ENCODE measurements at regions not wholly inside any gene's neighbourhood (a gene's known extent, or its start where the extent isn't known, plus 50 kb on each side); places are given as distances from the start of the nearest gene placed in this dataset.
A peak's percentile ranks its signal among the peaks of the same experiment; 100 is the strongest.

GRCh38 chr17:72529386-72529785, 408.6 kb downstream of the SOX9 start:
- Histone ChIP-seq H3K27me3 (ENCODE audit: control insufficient read depth in 2 of 2, insufficient read depth in 2 of 2, low read length in 2 of 2) (no peaks in the 10 kb centered on the region), H3K36me3 (ENCODE audit: control insufficient read depth in 2 of 2, insufficient read depth in 2 of 2, low read length in 2 of 2) (no peaks in the 10 kb centered on the region), H3K9ac (ENCODE audit: low read depth in 1 of 2, low read length in 2 of 2) (no peak overlapping the region), H3K27ac (ENCODE audit: low read depth in 2 of 2, low read length in 2 of 2) (no peak overlapping the region), H3K4me1 (ENCODE audit: control insufficient read depth in 2 of 2, insufficient read depth in 2 of 2, low read length in 2 of 2) (peaks cover 22 to 33% of the 10 kb centered on the region in 2 donors), H3K4me3 (ENCODE audit: low read length in 2 of 2) (no peak overlapping the region), H3K9me3 (ENCODE audit: control insufficient read depth in 2 of 2, low read length in 2 of 2) (no peaks in the 10 kb centered on the region)

DNA sequence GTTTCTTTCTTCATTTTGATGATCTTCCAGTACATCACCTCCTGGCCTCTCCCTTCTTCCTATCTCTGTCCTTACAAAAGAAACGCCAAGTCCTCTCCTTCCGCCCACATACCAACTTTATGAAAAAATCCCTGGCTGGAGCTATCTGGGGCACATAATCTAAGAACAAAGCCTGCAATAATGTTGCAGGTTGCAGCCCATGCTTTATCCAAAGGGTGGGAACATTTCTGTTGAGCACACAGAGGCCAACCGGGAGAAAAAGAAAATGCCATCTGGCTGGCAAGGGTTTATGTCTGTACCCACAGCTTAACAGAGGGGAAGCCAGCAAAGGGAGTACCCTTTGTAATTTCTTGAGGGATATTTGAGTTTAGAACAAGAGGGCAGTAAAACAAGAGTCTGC, 409.6 kb downstream of the SOX9 start:
- no peaks in the 10 kb centered on the region for H3K36me3 ChIP-seq (ENCODE audit: control insufficient read depth in 2 of 2, insufficient read depth in 2 of 2, low read length in 2 of 2)
- peaks cover 19 to 26% of the 10 kb centered on the region in 2 donors for H3K4me1 ChIP-seq (ENCODE audit: control insufficient read depth in 2 of 2, insufficient read depth in 2 of 2, low read length in 2 of 2)
- no peaks in the 10 kb centered on the region for H3K9me3 ChIP-seq (ENCODE audit: control insufficient read depth in 2 of 2, low read length in 2 of 2)
- H3K9ac ChIP-seq (ENCODE audit: low read depth in 1 of 2, low read length in 2 of 2) = no peak overlapping the region
- H3K4me3 ChIP-seq (ENCODE audit: low read length in 2 of 2) = no peak overlapping the region
- peak overlapping the region in 1 of 2 donors; percentile 15 for H3K27ac ChIP-seq (ENCODE audit: low read depth in 2 of 2, low read length in 2 of 2)
- no peaks in the 10 kb centered on the region for H3K27me3 ChIP-seq (ENCODE audit: control insufficient read depth in 2 of 2, insufficient read depth in 2 of 2, low read length in 2 of 2)

DNA sequence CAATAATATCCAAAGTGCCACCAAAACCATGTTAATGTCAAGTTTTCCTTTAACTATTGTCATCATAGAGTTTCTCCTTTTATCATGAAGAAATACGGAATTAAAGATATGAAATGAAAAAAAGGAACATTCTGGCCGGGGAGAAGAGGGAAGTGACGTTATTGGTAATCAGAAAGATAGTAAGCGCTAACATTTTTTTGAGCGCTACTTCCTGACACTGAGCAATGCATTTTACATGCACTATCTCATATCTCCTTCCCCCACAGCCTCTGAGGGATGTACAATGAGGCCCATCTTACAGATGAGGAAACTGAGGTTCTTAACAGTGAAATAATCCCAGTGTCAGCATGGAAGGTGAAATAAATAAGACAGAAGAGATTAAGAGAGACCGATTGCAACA, 410.9 kb downstream of the SOX9 start:
- Histone ChIP-seq H3K4me1 (ENCODE audit: control insufficient read depth in 2 of 2, insufficient read depth in 2 of 2, low read length in 2 of 2) (peaks cover 15 to 18% of the 10 kb centered on the region in 2 donors), H3K9ac (ENCODE audit: low read depth in 1 of 2, low read length in 2 of 2) (no peak overlapping the region), H3K27me3 (ENCODE audit: control insufficient read depth in 2 of 2, insufficient read depth in 2 of 2, low read length in 2 of 2) (no peaks in the 10 kb centered on the region), H3K27ac (ENCODE audit: low read depth in 2 of 2, low read length in 2 of 2) (no peak overlapping the region), H3K4me3 (ENCODE audit: low read length in 2 of 2) (no peak overlapping the region), H3K36me3 (ENCODE audit: control insufficient read depth in 2 of 2, insufficient read depth in 2 of 2, low read length in 2 of 2) (no peaks in the 10 kb centered on the region), H3K9me3 (ENCODE audit: control insufficient read depth in 2 of 2, low read length in 2 of 2) (no peaks in the 10 kb centered on the region)

- no peaks in the 10 kb centered on the region for H3K36me3 ChIP-seq (ENCODE audit: control insufficient read depth in 2 of 2, insufficient read depth in 2 of 2, low read length in 2 of 2)
- H3K4me3 ChIP-seq (ENCODE audit: low read length in 2 of 2) = no peak overlapping the region
- H3K27me3 ChIP-seq (ENCODE audit: control insufficient read depth in 2 of 2, insufficient read depth in 2 of 2, low read length in 2 of 2) = no peaks in the 10 kb centered on the region
- H3K9me3 ChIP-seq (ENCODE audit: control insufficient read depth in 2 of 2, low read length in 2 of 2) = no peaks in the 10 kb centered on the region
- no peak overlapping the region for H3K9ac ChIP-seq (ENCODE audit: low read depth in 1 of 2, low read length in 2 of 2)
- H3K27ac ChIP-seq (ENCODE audit: low read depth in 2 of 2, low read length in 2 of 2) = no peak overlapping the region
- H3K4me1 ChIP-seq (ENCODE audit: control insufficient read depth in 2 of 2, insufficient read depth in 2 of 2, low read length in 2 of 2) = peaks cover 13 to 16% of the 10 kb centered on the region in 2 donors
Observed at GRCh38 chr17:72534265-72534664, 413.4 kb downstream of the SOX9 start.

- H3K4me3 ChIP-seq (ENCODE audit: low read length in 2 of 2) = no peak overlapping the region
- peaks cover 15 to 17% of the 10 kb centered on the region in 2 donors for H3K4me1 ChIP-seq (ENCODE audit: control insufficient read depth in 2 of 2, insufficient read depth in 2 of 2, low read length in 2 of 2)
- no peaks in the 10 kb centered on the region for H3K27me3 ChIP-seq (ENCODE audit: control insufficient read depth in 2 of 2, insufficient read depth in 2 of 2, low read length in 2 of 2)
Observed at GRCh38 chr17:72534776-72535175, 414.0 kb downstream of the SOX9 start.

GRCh38 chr17:72535346-72535745, 414.5 kb downstream of the SOX9 start:
- Histone ChIP-seq H3K4me1 (ENCODE audit: control insufficient read depth in 2 of 2, insufficient read depth in 2 of 2, low read length in 2 of 2) (peaks cover 20% of the 10 kb centered on the region in 2 donors), H3K9me3 (ENCODE audit: control insufficient read depth in 2 of 2, low read length in 2 of 2) (no peaks in the 10 kb centered on the region)

More at GRCh38 chr17:72534776-72535175, 414.0 kb downstream of the SOX9 start:
- H3K27ac ChIP-seq (ENCODE audit: low read depth in 2 of 2, low read length in 2 of 2) = no peak overlapping the region
- H3K9ac ChIP-seq (ENCODE audit: low read depth in 1 of 2, low read length in 2 of 2) = no peak overlapping the region
- no peaks in the 10 kb centered on the region for H3K36me3 ChIP-seq (ENCODE audit: control insufficient read depth in 2 of 2, insufficient read depth in 2 of 2, low read length in 2 of 2)
- H3K9me3 ChIP-seq (ENCODE audit: control insufficient read depth in 2 of 2, low read length in 2 of 2) = no peaks in the 10 kb centered on the region

GRCh38 chr17:72535779-72536178, 415.0 kb downstream of the SOX9 start:
- Histone ChIP-seq H3K9me3 (ENCODE audit: control insufficient read depth in 2 of 2, low read length in 2 of 2) (no peaks in the 10 kb centered on the region), H3K4me1 (ENCODE audit: control insufficient read depth in 2 of 2, insufficient read depth in 2 of 2, low read length in 2 of 2) (peaks cover 17 to 21% of the 10 kb centered on the region in 2 donors), H3K4me3 (ENCODE audit: low read length in 2 of 2) (no peak overlapping the region), H3K27me3 (ENCODE audit: control insufficient read depth in 2 of 2, insufficient read depth in 2 of 2, low read length in 2 of 2) (no peaks in the 10 kb centered on the region), H3K27ac (ENCODE audit: low read depth in 2 of 2, low read length in 2 of 2) (no peak overlapping the region), H3K9ac (ENCODE audit: low read depth in 1 of 2, low read length in 2 of 2) (no peak overlapping the region), H3K36me3 (ENCODE audit: control insufficient read depth in 2 of 2, insufficient read depth in 2 of 2, low read length in 2 of 2) (no peaks in the 10 kb centered on the region)

More at GRCh38 chr17:72535346-72535745, 414.5 kb downstream of the SOX9 start:
- Histone ChIP-seq H3K27me3 (ENCODE audit: control insufficient read depth in 2 of 2, insufficient read depth in 2 of 2, low read length in 2 of 2) (no peaks in the 10 kb centered on the region), H3K9ac (ENCODE audit: low read depth in 1 of 2, low read length in 2 of 2) (no peak overlapping the region), H3K27ac (ENCODE audit: low read depth in 2 of 2, low read length in 2 of 2) (no peak overlapping the region), H3K4me3 (ENCODE audit: low read length in 2 of 2) (no peak overlapping the region), H3K36me3 (ENCODE audit: control insufficient read depth in 2 of 2, insufficient read depth in 2 of 2, low read length in 2 of 2) (no peaks in the 10 kb centered on the region)

- no peak overlapping the region for H3K27ac ChIP-seq (ENCODE audit: low read depth in 2 of 2, low read length in 2 of 2)
- no peaks in the 10 kb centered on the region for H3K9me3 ChIP-seq (ENCODE audit: control insufficient read depth in 2 of 2, low read length in 2 of 2)
- H3K9ac ChIP-seq (ENCODE audit: low read depth in 1 of 2, low read length in 2 of 2) = no peak overlapping the region
- no peak overlapping the region for H3K4me3 ChIP-seq (ENCODE audit: low read length in 2 of 2)
- H3K4me1 ChIP-seq (ENCODE audit: control insufficient read depth in 2 of 2, insufficient read depth in 2 of 2, low read length in 2 of 2) = peaks cover 16 to 21% of the 10 kb centered on the region in 2 donors
- H3K27me3 ChIP-seq (ENCODE audit: control insufficient read depth in 2 of 2, insufficient read depth in 2 of 2, low read length in 2 of 2) = no peaks in the 10 kb centered on the region
- H3K36me3 ChIP-seq (ENCODE audit: control insufficient read depth in 2 of 2, insufficient read depth in 2 of 2, low read length in 2 of 2) = no peaks in the 10 kb centered on the region
Observed at GRCh38 chr17:72536788-72537187, 416.0 kb downstream of the SOX9 start.

DNA sequence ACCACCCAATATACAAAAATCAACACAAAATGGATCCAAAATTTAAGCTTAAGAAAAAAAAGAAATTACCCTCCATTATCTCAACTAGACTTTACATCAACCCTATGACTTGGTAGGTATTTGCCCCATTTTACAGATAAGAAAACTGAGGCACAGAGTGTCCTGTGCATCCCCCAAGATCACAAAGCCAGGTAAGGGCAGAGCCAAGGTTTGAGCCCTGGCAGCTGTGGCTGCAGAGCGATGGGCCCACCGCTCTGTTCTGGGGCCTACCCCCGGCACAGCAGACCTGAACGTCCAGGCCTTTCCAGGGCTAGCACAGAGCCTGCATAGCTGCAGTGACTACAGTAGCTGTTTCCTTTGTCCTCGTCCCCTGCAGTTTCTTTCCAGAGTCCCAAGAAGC, 417.6 kb downstream of the SOX9 start:
- Histone ChIP-seq H3K9ac (ENCODE audit: low read depth in 1 of 2, low read length in 2 of 2) (peak overlapping the region in 1 of 2 donors; percentile 55), H3K36me3 (ENCODE audit: control insufficient read depth in 2 of 2, insufficient read depth in 2 of 2, low read length in 2 of 2) (no peaks in the 10 kb centered on the region), H3K9me3 (ENCODE audit: control insufficient read depth in 2 of 2, low read length in 2 of 2) (no peaks in the 10 kb centered on the region), H3K27ac (ENCODE audit: low read depth in 2 of 2, low read length in 2 of 2) (peak overlapping the region in 1 of 2 donors; percentile 18), H3K27me3 (ENCODE audit: control insufficient read depth in 2 of 2, insufficient read depth in 2 of 2, low read length in 2 of 2) (no peaks in the 10 kb centered on the region), H3K4me1 (ENCODE audit: control insufficient read depth in 2 of 2, insufficient read depth in 2 of 2, low read length in 2 of 2) (peaks cover 16 to 21% of the 10 kb centered on the region in 2 donors), H3K4me3 (ENCODE audit: low read length in 2 of 2) (no peak overlapping the region)

DNA sequence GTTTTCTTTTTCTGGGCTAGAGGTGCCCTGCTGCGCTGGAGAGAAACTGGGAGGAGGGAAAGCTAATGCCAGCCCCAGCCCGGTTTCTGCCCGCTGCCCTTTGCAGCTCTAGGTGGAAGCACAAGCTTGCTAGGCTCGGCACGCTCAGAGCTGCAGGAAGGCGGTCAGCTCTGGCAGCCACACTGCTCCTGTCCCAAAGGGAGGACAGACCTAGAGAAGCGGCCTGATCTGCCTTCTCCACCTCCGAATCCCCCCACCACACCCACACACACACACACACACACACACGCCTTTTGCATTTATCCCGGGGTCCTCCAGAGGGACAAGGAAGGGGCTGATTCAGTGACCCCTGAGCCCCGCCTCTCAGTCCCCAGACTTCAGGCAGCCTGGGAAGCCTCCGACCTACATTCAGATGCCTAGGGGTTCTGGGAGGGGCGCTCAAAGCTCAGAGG, 418.1 kb downstream of the SOX9 start:
- peak overlapping the region in 1 of 2 donors; percentile 55 for H3K9ac ChIP-seq (ENCODE audit: low read depth in 1 of 2, low read length in 2 of 2)
- no peaks in the 10 kb centered on the region for H3K9me3 ChIP-seq (ENCODE audit: control insufficient read depth in 2 of 2, low read length in 2 of 2)
- no peaks in the 10 kb centered on the region for H3K27me3 ChIP-seq (ENCODE audit: control insufficient read depth in 2 of 2, insufficient read depth in 2 of 2, low read length in 2 of 2)
- peak overlapping the region in 1 of 2 donors; percentile 18 for H3K27ac ChIP-seq (ENCODE audit: low read depth in 2 of 2, low read length in 2 of 2)
- peaks cover 16 to 21% of the 10 kb centered on the region in 2 donors for H3K4me1 ChIP-seq (ENCODE audit: control insufficient read depth in 2 of 2, insufficient read depth in 2 of 2, low read length in 2 of 2)
- no peak overlapping the region for H3K4me3 ChIP-seq (ENCODE audit: low read length in 2 of 2)
- no peaks in the 10 kb centered on the region for H3K36me3 ChIP-seq (ENCODE audit: control insufficient read depth in 2 of 2, insufficient read depth in 2 of 2, low read length in 2 of 2)

All from mucosa of rectum (tissue), 2 donors.